HFF-Myc (cell line): ENCODE measurements at regions not wholly inside any gene's neighbourhood (a gene's known extent, or its start where the extent isn't known, plus 50 kb on each side); places are given as distances from the start of the nearest gene placed in this dataset.

Source experiments
- DNase-seq: peaks from one replicate; pipeline ENCODE4 v3.0.0-alpha.2; 2011; ENCODE audit warnings: low read depth; ENCODE audit errors: extremely low read depth
- H3K4me3 ChIP-seq: replicated peaks from 2 replicates; pipeline ENCODE4 v1.5.1; 2011; ENCODE audit warnings: low read depth, mild to moderate bottlenecking, control low read depth, low read length
- TF ChIP-seq, protein P1 (sequence below): IDR thresholded peaks from 2 replicates; pipeline ENCODE4 v1.5.1; 2012; ENCODE audit warnings: mild to moderate bottlenecking, low read depth, low read length, control low read depth; ENCODE audit errors: missing control alignments

- no peak overlapping the region for H3K4me3 ChIP-seq
- DNase-seq = no peak
- TF ChIP-seq, protein P1, sequence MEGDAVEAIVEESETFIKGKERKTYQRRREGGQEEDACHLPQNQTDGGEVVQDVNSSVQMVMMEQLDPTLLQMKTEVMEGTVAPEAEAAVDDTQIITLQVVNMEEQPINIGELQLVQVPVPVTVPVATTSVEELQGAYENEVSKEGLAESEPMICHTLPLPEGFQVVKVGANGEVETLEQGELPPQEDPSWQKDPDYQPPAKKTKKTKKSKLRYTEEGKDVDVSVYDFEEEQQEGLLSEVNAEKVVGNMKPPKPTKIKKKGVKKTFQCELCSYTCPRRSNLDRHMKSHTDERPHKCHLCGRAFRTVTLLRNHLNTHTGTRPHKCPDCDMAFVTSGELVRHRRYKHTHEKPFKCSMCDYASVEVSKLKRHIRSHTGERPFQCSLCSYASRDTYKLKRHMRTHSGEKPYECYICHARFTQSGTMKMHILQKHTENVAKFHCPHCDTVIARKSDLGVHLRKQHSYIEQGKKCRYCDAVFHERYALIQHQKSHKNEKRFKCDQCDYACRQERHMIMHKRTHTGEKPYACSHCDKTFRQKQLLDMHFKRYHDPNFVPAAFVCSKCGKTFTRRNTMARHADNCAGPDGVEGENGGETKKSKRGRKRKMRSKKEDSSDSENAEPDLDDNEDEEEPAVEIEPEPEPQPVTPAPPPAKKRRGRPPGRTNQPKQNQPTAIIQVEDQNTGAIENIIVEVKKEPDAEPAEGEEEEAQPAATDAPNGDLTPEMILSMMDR = no peak
Observed at GRCh38 chr12:31843398-31844095, 114.7 kb upstream of the AMN1 start.

GRCh38 chr12:31837913-31838312 is 109.1 kb upstream of the AMN1 start:
- TF ChIP-seq, protein P1 = no peak
- no peak for DNase-seq
- no peak overlapping the region for H3K4me3 ChIP-seq

- TF ChIP-seq, protein P1 = no peak
- H3K4me3 ChIP-seq = no peak overlapping the region
- DNase-seq = no peak
Observed at GRCh38 chr12:31835276-31835882, 106.6 kb upstream of the AMN1 start.

DNA sequence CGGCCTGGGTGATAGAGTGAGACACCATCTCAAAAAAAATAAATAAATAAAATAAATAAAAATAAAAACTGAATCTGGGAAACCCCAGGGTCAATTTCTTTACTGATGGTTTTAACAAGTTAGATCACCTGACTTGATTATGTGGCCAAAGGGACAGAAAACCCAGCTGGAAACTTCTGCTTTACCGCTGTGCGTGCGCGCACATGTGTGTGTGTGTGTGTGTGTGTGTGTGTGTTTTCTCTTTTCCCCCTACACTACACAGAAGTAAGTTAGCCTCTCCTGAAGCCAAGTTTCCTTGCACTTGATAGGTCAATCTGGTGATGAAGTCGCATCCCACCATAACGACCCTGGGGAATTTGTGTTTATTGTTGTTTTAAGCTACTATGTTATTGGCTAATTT is 105.3 kb upstream of the AMN1 start:
- TF ChIP-seq, protein P1 = no peak
- H3K4me3 ChIP-seq = no peak overlapping the region
- no peak for DNase-seq

GRCh38 chr12:31832740-31833729 is 104.2 kb upstream of the AMN1 start:
- DNase-seq = no peak
- TF ChIP-seq, protein P1 = no peak

DNA sequence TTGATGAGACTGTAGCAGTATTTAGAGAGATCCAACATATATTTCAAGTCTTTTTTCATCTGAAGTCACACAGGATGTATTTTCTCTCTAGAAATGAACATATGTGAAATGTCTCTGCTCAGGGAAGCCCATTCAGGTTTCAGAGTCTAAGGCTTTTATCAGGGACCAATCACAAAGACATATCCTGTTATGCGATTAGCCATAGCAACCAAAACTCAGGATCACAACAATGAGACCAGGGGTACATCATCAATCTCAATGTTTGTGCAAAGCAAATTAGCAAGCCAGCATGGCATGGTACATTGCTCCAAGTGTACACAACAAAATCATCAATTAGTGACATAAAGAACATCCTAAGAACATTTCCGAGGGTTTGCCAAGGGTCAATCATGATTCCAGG is 99.2 kb upstream of the AMN1 start:
- no peak overlapping the region for H3K4me3 ChIP-seq
- DNase-seq = no peak
- TF ChIP-seq, protein P1 = no peak

More at GRCh38 chr12:31832740-31833729, 104.2 kb upstream of the AMN1 start:
- no peak overlapping the region for H3K4me3 ChIP-seq
